HG03521 (cell line): ENCODE measurements at regions not wholly inside any gene's neighbourhood (a gene's known extent, or its start where the extent isn't known, plus 50 kb on each side); places are given as distances from the start of the nearest gene placed in this dataset.
"Not testable (repeated sequence)": the region's sequence is repeated elsewhere in the genome, so short reads cannot be mapped to it uniquely, and the experiment has no call there.

Experiments
- ATAC-seq: cut with Tn5 transposase; IDR thresholded peaks from one replicate; pipeline ENCODE4 v1.9.1; 2021; ENCODE audit warnings: mild to moderate bottlenecking, moderate library complexity; ENCODE audit not compliant: unreplicated experiment

- ATAC-seq: no peak
Measured at GRCh38 chr1:189656628-189657530, 820.8 kb downstream of the BRINP3 start.

GRCh38 chr1:189657715-189658114 is 819.9 kb downstream of the BRINP3 start:
- ATAC-seq: no peak

- no peak for ATAC-seq
Measured at GRCh38 chr1:189658381-189658780, 819.3 kb downstream of the BRINP3 start.

- no peak for ATAC-seq
Measured at GRCh38 chr1:189659731-189660130, 817.9 kb downstream of the BRINP3 start.

GRCh38 chr1:189662190-189662589 is 815.5 kb downstream of the BRINP3 start:
- ATAC-seq: no peak

- ATAC-seq: no peak
Measured at GRCh38 chr1:189669846-189670245, 807.8 kb downstream of the BRINP3 start.

GRCh38 chr1:189673217-189673616 is 804.4 kb downstream of the BRINP3 start:
- ATAC-seq: no peak

GRCh38 chr1:189675712-189676244 is 801.9 kb downstream of the BRINP3 start:
- no peak for ATAC-seq

- ATAC-seq: no peak
Measured at GRCh38 chr1:189678779-189679178, 798.9 kb downstream of the BRINP3 start.

GRCh38 chr1:189681252-189681919 is 796.3 kb downstream of the BRINP3 start:
- no peak for ATAC-seq

GRCh38 chr1:189682591-189682990 is 795.1 kb downstream of the BRINP3 start:
- no peak for ATAC-seq

- no peak for ATAC-seq
Measured at GRCh38 chr1:189686288-189686687, 791.4 kb downstream of the BRINP3 start.

- no peak for ATAC-seq
Measured at GRCh38 chr1:189693140-189693539, 784.5 kb downstream of the BRINP3 start.

GRCh38 chr1:189696297-189696696 is 781.4 kb downstream of the BRINP3 start:
- no peak for ATAC-seq

- no peak for ATAC-seq
Measured at GRCh38 chr1:189697113-189697512, 780.6 kb downstream of the BRINP3 start.

- ATAC-seq: no peak
Measured at GRCh38 chr1:189701606-189702005, 776.1 kb downstream of the BRINP3 start.

GRCh38 chr1:189706594-189706993 is 771.1 kb downstream of the BRINP3 start:
- ATAC-seq: no peak

- no peak for ATAC-seq
Measured at GRCh38 chr1:189708674-189709073, 769.0 kb downstream of the BRINP3 start.

GRCh38 chr1:189718147-189718795 is 759.4 kb downstream of the BRINP3 start:
- not testable (repeated sequence) for ATAC-seq

- no peak for ATAC-seq
Measured at GRCh38 chr1:189726806-189727205, 750.9 kb downstream of the BRINP3 start.

GRCh38 chr1:189751311-189751710 is 726.4 kb downstream of the BRINP3 start:
- no peak for ATAC-seq
